NT2/D1 (cell line): ENCODE measurements at regions not wholly inside any gene's neighbourhood (a gene's known extent, or its start where the extent isn't known, plus 50 kb on each side); places are given as distances from the start of the nearest gene placed in this dataset.

Experiments used
- DNase-seq: peaks from one replicate; pipeline ENCODE4 v3.0.0-alpha.2; 2011; ENCODE audit warnings: low read depth, low spot score
- H3K27me3 ChIP-seq: 2 replicates; pipeline ENCODE4 v1.6.0; 2011; ENCODE audit warnings: mild to moderate bottlenecking; ENCODE audit not compliant: insufficient read length, insufficient read depth
- H3K36me3 ChIP-seq: 2 replicates; pipeline ENCODE4 v1.6.1; 2011; ENCODE audit warnings: mild to moderate bottlenecking, low read length, mixed read lengths; ENCODE audit not compliant: insufficient read depth, insufficient read length
- H3K4me1 ChIP-seq: 2 replicates; pipeline ENCODE4 v1.5.1; 2011; ENCODE audit not compliant: insufficient read depth, insufficient read length
- H3K4me3 ChIP-seq: 2 replicates; pipeline ENCODE4 v1.5.1; 2011; ENCODE audit warnings: low read depth; ENCODE audit not compliant: insufficient read length
- H3K9ac ChIP-seq: 2 replicates; pipeline ENCODE4 v1.6.0; 2011; ENCODE audit warnings: low read depth; ENCODE audit not compliant: insufficient read length
- H3K9me3 ChIP-seq: 2 replicates; pipeline ENCODE4 v1.5.1; 2011; ENCODE audit warnings: mild to moderate bottlenecking, low read length; ENCODE audit not compliant: insufficient read depth
- SUZ12 ChIP-seq: IDR thresholded peaks from 2 replicates; pipeline ENCODE4 v1.6.1; 2011; ENCODE audit not compliant: insufficient read length, insufficient read depth; ENCODE audit errors: extremely low read depth
- YY1 ChIP-seq: IDR thresholded peaks from 2 replicates; pipeline ENCODE4 v1.6.1; 2011; ENCODE audit not compliant: insufficient read length, insufficient read depth
- ZNF274 ChIP-seq: IDR thresholded peaks from 2 replicates; pipeline ENCODE4 v1.6.1; 2011; ENCODE audit warnings: mild to moderate bottlenecking, low read depth, low read length

DNA sequence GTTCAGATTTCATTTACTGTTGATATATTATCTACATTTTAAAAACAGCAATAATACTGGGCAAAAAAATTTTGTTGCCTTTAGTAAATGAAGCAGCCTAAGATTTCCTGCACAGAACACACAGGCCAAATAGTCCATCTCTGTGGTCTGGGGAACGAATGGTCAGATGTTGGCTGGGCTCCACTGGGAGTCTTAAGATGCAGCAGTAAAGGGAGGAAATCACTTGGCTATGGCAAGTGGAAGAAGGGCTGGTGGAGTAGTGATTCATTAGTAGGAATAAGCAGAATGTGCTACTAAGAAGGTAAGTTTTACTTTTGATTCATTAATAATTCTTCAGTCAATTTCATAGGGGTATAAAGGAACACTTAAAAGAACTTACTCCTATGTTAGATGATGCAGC lies 91.1 kb upstream of the ARRDC3 start:
- no peak overlapping the region for H3K9ac ChIP-seq
- H3K27me3 ChIP-seq = no peaks in the 10 kb centered on the region
- no peak overlapping the region for H3K4me3 ChIP-seq
- TF ChIP-seq YY1 (no peak), ZNF274 (no peak), SUZ12 (no peak)
- H3K4me1 ChIP-seq = no peaks in the 10 kb centered on the region
- H3K9me3 ChIP-seq = no peaks in the 10 kb centered on the region
- no peak for DNase-seq
- no peaks in the 10 kb centered on the region for H3K36me3 ChIP-seq

- H3K9me3 ChIP-seq = no peaks in the 10 kb centered on the region
- no peak for DNase-seq
- H3K9ac ChIP-seq = no peak overlapping the region
- H3K4me3 ChIP-seq = no peak overlapping the region
- no peaks in the 10 kb centered on the region for H3K36me3 ChIP-seq
- no peak for TF ChIP-seq SUZ12
- no peak for TF ChIP-seq ZNF274
- no peak for TF ChIP-seq YY1
- no peaks in the 10 kb centered on the region for H3K27me3 ChIP-seq
- H3K4me1 ChIP-seq = no peaks in the 10 kb centered on the region
Observed at GRCh38 chr5:91472631-91473030, 89.5 kb upstream of the ARRDC3 start.

DNA sequence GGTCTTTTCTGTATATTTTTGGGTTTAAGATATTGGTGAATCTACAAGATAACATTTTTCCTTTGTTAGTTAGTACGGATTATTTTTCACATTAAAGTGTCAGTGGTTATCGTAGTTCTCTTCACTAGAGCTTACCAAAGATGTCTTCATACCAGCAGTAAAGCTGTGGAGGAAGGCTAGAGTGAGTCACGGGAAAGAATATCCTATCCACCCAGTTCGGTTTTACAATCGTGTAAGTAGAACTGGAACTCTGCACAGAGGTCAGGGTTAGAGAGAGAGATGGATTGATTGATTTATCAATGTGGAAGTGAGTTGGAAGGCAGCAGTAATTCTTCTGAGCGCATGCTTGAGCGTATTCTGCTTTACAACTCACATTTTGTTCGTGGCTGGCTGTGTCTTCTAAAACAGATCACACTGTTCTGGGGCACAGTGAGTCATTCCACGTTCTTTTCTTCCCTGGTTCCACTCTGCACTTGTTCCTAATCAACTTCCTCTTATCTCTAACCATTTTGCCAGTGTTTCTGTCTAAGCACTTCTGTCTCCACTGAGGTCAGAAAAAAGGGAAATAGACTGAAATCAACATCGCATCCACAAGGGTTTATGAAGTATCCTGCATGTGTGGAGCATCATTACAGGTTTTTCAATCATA lies 86.5 kb upstream of the ARRDC3 start:
- Histone ChIP-seq H3K4me3 (no peak overlapping the region), H3K9me3 (no peaks in the 10 kb centered on the region), H3K4me1 (no peaks in the 10 kb centered on the region), H3K27me3 (no peaks in the 10 kb centered on the region), H3K9ac (no peak overlapping the region), H3K36me3 (no peaks in the 10 kb centered on the region)
- no peak for TF ChIP-seq YY1
- no peak for TF ChIP-seq SUZ12
- TF ChIP-seq ZNF274 = no peak
- DNase-seq = no peak

- Histone ChIP-seq H3K4me1 (no peaks in the 10 kb centered on the region), H3K36me3 (no peaks in the 10 kb centered on the region), H3K4me3 (no peak overlapping the region), H3K9ac (no peak overlapping the region), H3K27me3 (no peaks in the 10 kb centered on the region), H3K9me3 (no peaks in the 10 kb centered on the region)
- no peak for DNase-seq
- TF ChIP-seq ZNF274 (no peak), YY1 (no peak), SUZ12 (no peak)
Observed at GRCh38 chr5:91468651-91469422, 85.7 kb upstream of the ARRDC3 start.

DNA sequence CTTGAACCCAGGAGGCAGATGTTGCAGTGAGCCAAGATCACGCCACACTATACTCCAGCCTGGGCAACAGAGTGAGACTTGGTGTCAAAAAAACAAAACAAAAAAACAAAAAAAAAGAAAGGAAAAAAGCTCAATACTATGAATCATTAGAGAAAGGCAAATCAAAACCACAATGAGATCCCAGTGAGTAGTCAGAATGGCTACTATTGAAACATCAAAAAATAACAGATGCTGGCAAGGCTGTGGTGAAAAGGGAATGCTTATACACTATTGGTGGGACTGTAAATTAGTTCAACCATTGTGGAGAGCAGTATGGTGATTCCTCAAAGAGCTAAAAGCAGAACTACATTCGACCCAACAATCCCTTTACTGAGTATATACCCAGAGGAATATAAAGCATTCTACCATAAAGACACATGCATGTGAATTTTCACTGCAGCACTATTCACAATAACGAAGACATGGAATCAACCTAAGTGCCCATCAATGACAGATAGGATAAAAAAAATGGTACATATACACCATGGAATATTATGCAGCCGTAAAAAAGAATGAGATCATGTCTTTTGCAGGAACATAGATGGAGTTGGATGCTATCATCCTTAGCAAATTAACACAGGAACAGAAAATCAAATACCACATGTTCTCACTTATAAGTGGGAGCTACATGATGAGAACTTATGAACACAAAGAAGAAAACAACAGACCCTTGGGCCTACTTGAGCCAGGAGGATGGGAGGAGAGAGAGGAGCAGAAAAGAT lies 81.9 kb upstream of the ARRDC3 start:
- Histone ChIP-seq H3K4me1 (no peaks in the 10 kb centered on the region), H3K9me3 (no peaks in the 10 kb centered on the region), H3K36me3 (no peaks in the 10 kb centered on the region), H3K9ac (no peak overlapping the region), H3K4me3 (no peak overlapping the region), H3K27me3 (no peaks in the 10 kb centered on the region)
- no peak for TF ChIP-seq SUZ12
- TF ChIP-seq YY1 = no peak
- TF ChIP-seq ZNF274 = no peak
- DNase-seq = no peak

DNA sequence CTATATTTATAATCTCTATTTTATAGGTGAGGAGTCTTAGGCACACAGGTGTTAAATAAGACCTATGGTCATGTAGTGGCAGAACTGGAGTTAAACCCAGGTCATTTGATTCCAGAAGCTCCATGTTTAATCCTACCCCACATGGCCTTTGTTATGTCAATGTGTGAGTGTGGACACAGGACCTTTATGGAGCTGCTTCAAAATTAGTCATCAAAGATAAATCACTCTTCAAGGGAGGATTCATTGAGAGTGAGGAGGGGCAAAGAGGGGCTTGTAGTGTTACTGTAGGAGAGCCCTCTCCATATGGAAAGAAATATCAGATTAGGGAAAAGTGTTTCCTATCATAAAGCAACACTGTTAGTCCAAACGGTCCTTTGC lies 74.6 kb upstream of the ARRDC3 start:
- H3K4me1 ChIP-seq = no peaks in the 10 kb centered on the region
- H3K9ac ChIP-seq = no peak overlapping the region
- H3K4me3 ChIP-seq = no peak overlapping the region
- DNase-seq = no peak
- H3K27me3 ChIP-seq = no peaks in the 10 kb centered on the region
- H3K9me3 ChIP-seq = no peaks in the 10 kb centered on the region; the same call in 1 of the 2 replicates
- no peaks in the 10 kb centered on the region for H3K36me3 ChIP-seq
- TF ChIP-seq ZNF274 (no peak), SUZ12 (no peak), YY1 (no peak)

- Histone ChIP-seq H3K4me3 (no peak overlapping the region), H3K36me3 (no peaks in the 10 kb centered on the region), H3K4me1 (no peaks in the 10 kb centered on the region), H3K9ac (no peak overlapping the region), H3K9me3 (no peaks in the 10 kb centered on the region; the same call in 1 of the 2 replicates), H3K27me3 (no peaks in the 10 kb centered on the region)
- DNase-seq = no peak
- TF ChIP-seq SUZ12 (no peak), ZNF274 (no peak), YY1 (no peak)
Observed at GRCh38 chr5:91456928-91457680, 74.0 kb upstream of the ARRDC3 start.
